ENCODE measurements at regions not wholly inside any gene's neighbourhood (a gene's known extent, or its start where the extent isn't known, plus 50 kb on each side); places are given as distances from the start of the nearest gene placed in this dataset.
A peak's percentile ranks its signal among the peaks of the same experiment; 100 is the strongest.

DNA sequence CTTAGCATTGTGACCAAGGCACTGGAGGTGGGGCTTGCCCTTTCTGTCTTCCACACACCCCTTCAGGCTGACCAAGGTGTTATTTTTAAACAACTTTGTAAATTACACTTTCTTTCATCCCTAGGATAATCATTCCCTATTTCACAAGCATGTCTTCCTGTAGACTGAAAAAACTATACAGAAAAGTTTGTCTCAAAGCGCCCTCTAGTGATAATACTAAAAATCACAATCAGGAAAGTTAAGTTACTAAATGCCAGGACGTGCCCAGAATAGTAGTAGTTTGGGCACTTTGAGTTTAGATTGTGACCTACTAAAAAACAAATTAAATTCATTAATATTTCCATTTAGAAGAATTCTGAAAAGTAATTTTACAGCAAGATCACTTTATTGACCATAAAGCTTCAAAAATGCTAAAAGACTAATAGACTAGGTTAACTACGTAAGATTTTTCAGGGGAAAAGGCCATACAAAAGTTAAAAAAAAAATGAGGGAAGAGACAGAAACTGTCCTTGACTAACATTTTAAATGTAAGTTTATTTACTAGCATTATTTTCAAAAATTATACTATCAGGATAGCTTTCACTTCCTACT lies 123.3 kb upstream of the DUSP22 start:
- Histone ChIP-seq H3K79me2 (ENCODE audit: low read depth) (no peaks in the 10 kb centered on the region), H3K9me3 (ENCODE audit: insufficient read depth, low read depth) (no peaks in the 10 kb centered on the region), H2AFZ (no peak overlapping the region), H3K9me2 (ENCODE audit: insufficient read depth) (no peaks in the 10 kb centered on the region), H3K27me3 (ENCODE audit: insufficient read depth, low read depth) (0 out of 2 replicates have a peak, but pooled peaks cover 5% of the 10 kb centered on the region), H4K20me1 (ENCODE audit: insufficient read depth) (no peaks in the 10 kb centered on the region), H3K27ac (no peak overlapping the region), H3K4me3 (no peak overlapping the region), H3F3A (ENCODE audit: insufficient read depth, low read depth) (no peaks in the 10 kb centered on the region), H3K4me1 (replicated peaks; ENCODE audit: insufficient read depth) (no peaks in the 10 kb centered on the region), H3K4me2 (no peak overlapping the region), H3K36me3 (ENCODE audit: low read depth) (no peaks in the 10 kb centered on the region)
- CTCF ChIA-PET, result no interaction called here
- POLR2A ChIA-PET (ENCODE audit: unreplicated experiment), result no interaction called here
- DNase-seq, result no peak
- TF ChIP-seq, protein P1, sequence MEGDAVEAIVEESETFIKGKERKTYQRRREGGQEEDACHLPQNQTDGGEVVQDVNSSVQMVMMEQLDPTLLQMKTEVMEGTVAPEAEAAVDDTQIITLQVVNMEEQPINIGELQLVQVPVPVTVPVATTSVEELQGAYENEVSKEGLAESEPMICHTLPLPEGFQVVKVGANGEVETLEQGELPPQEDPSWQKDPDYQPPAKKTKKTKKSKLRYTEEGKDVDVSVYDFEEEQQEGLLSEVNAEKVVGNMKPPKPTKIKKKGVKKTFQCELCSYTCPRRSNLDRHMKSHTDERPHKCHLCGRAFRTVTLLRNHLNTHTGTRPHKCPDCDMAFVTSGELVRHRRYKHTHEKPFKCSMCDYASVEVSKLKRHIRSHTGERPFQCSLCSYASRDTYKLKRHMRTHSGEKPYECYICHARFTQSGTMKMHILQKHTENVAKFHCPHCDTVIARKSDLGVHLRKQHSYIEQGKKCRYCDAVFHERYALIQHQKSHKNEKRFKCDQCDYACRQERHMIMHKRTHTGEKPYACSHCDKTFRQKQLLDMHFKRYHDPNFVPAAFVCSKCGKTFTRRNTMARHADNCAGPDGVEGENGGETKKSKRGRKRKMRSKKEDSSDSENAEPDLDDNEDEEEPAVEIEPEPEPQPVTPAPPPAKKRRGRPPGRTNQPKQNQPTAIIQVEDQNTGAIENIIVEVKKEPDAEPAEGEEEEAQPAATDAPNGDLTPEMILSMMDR (conservative IDR thresholded peaks at IDR 0.05), result peak; percentile 75
- no peak for TF ChIP-seq EZH2 (IDR thresholded peaks at IDR 0.05; ENCODE audit: low read depth)
- intact Hi-C loops (cut with micrococcal nuclease; ENCODE audit: unreplicated experiment), result no loop called here
- BruUV-seq (replicated peaks), result no TSS peak

DNA sequence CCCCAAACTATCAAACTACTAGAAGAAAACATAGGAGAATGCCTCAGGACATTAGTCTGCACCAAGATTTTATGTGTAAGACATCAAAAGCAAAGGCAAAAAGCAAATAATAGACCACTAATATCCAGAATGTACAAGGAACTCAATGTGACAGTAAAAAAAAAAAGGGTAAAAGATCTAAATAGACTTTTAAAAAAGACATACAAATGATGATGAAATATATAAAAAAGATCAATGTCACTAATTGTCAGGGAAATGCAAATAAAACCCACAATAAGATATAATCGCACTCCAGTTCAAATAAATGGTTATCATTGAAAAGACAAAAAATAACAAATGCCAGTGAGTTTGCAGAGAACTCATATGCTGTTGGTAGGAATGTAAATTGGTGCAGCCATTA lies 118.3 kb upstream of the DUSP22 start:
- Histone ChIP-seq H3K27me3 (ENCODE audit: insufficient read depth, low read depth) (peaks cover 6% of the 10 kb centered on the region; the same call in 1 of the 2 replicates), H4K20me1 (ENCODE audit: insufficient read depth) (no peaks in the 10 kb centered on the region), H2AFZ (no peak overlapping the region), H3K4me1 (replicated peaks; ENCODE audit: insufficient read depth) (no peaks in the 10 kb centered on the region), H3K79me2 (ENCODE audit: low read depth) (no peaks in the 10 kb centered on the region), H3K9me3 (ENCODE audit: insufficient read depth, low read depth) (no peaks in the 10 kb centered on the region), H3K4me2 (no peak overlapping the region), H3K4me3 (no peak overlapping the region), H3F3A (ENCODE audit: insufficient read depth, low read depth) (no peaks in the 10 kb centered on the region), H3K36me3 (ENCODE audit: low read depth) (no peaks in the 10 kb centered on the region), H3K27ac (no peak overlapping the region), H3K9me2 (ENCODE audit: insufficient read depth) (no peaks in the 10 kb centered on the region)
- DNase-seq, result no peak
- no peak for TF ChIP-seq EZH2 (IDR thresholded peaks at IDR 0.05; ENCODE audit: low read depth)
- TF ChIP-seq, protein P1 (conservative IDR thresholded peaks at IDR 0.05), result no peak
- POLR2A ChIA-PET (ENCODE audit: unreplicated experiment), result no interaction called here
- intact Hi-C loops (cut with micrococcal nuclease; ENCODE audit: unreplicated experiment), result no loop called here
- no TSS peak for BruUV-seq (replicated peaks)
- CTCF ChIA-PET, result no interaction called here

GRCh38 chr6:175680-176079 lies 116.6 kb upstream of the DUSP22 start:
- H3K4me2 ChIP-seq, result no peak overlapping the region
- H3K9me2 ChIP-seq (ENCODE audit: insufficient read depth), result no peaks in the 10 kb centered on the region
- no peaks in the 10 kb centered on the region for H3K36me3 ChIP-seq (ENCODE audit: low read depth)
- H3K79me2 ChIP-seq (ENCODE audit: low read depth), result no peaks in the 10 kb centered on the region
- ChIA-PET POLR2A (ENCODE audit: unreplicated experiment) (no interaction called here), CTCF (no interaction called here)
- no peak overlapping the region for H2AFZ ChIP-seq
- no TSS peak for BruUV-seq (replicated peaks)
- TF ChIP-seq, protein P1 (conservative IDR thresholded peaks at IDR 0.05), result no peak
- no peak for TF ChIP-seq EZH2 (IDR thresholded peaks at IDR 0.05; ENCODE audit: low read depth)
- no peaks in the 10 kb centered on the region for H4K20me1 ChIP-seq (ENCODE audit: insufficient read depth)
- peaks cover 6% of the 10 kb centered on the region; the same call in 1 of the 2 replicates for H3K27me3 ChIP-seq (ENCODE audit: insufficient read depth, low read depth)
- no peak overlapping the region for H3K4me3 ChIP-seq
- no peak overlapping the region for H3K27ac ChIP-seq
- no peak for DNase-seq
- H3K9me3 ChIP-seq (ENCODE audit: insufficient read depth, low read depth), result no peaks in the 10 kb centered on the region
- H3F3A ChIP-seq (ENCODE audit: insufficient read depth, low read depth), result no peaks in the 10 kb centered on the region
- intact Hi-C loops (cut with micrococcal nuclease; ENCODE audit: unreplicated experiment), result no loop called here
- H3K4me1 ChIP-seq (replicated peaks; ENCODE audit: insufficient read depth), result no peaks in the 10 kb centered on the region

All from PC-9 (cell line).